ENCODE measurements at regions not wholly inside any gene's neighbourhood (a gene's known extent, or its start where the extent isn't known, plus 50 kb on each side); places are given as distances from the start of the nearest gene placed in this dataset.

GRCh38 chr9:88746743-88747398 is 211.9 kb downstream of the NXNL2 start:
- Histone ChIP-seq H3K27me3 (ENCODE audit: control insufficient read depth, insufficient read depth, low read length) (no peaks in the 10 kb centered on the region), H3K36me3 (ENCODE audit: control insufficient read depth, insufficient read depth, low read length) (no peaks in the 10 kb centered on the region), H3K4me3 (ENCODE audit: low read depth, low read length) (no peak overlapping the region)
- ChIA-PET POLR2A (interaction anchor here (0.6 kb wide), 1 partner anchor 25 kb away, joined by 4 read pairs; no protein-coding TSS in a partner anchor), CTCF (interaction anchor here (0.6 to 1.4 kb wide), 4 partner anchors 17 to 236 kb away, joined by 3 to 4 read pairs (median 3); no protein-coding TSS in a partner anchor)
- DNase-seq (ENCODE audit: low read depth) = no peak
- TF ChIP-seq CTCF (IDR thresholded peaks at IDR 0.05; ENCODE audit: insufficient read depth, low read depth, low read length) = no peak

- H3K4me3 ChIP-seq (ENCODE audit: low read depth, low read length) = no peak overlapping the region
- ChIA-PET POLR2A (no interaction called here), CTCF (interaction anchor here (0.8 to 1.6 kb wide), 4 partner anchors 15 to 253 kb away, joined by 3 to 4 read pairs (median 4); no protein-coding TSS in a partner anchor)
- TF ChIP-seq CTCF (IDR thresholded peaks at IDR 0.05; ENCODE audit: insufficient read depth, low read depth, low read length) = no peak
- H3K36me3 ChIP-seq (ENCODE audit: control insufficient read depth, insufficient read depth, low read length) = no peaks in the 10 kb centered on the region
- peak; percentile 84 for DNase-seq (ENCODE audit: low read depth)
- no peaks in the 10 kb centered on the region for H3K27me3 ChIP-seq (ENCODE audit: control insufficient read depth, insufficient read depth, low read length)
Observed at GRCh38 chr9:88747768-88748167, 212.8 kb downstream of the NXNL2 start.

GRCh38 chr9:88748566-88749261 is 213.7 kb downstream of the NXNL2 start:
- Histone ChIP-seq H3K27me3 (ENCODE audit: control insufficient read depth, insufficient read depth, low read length) (no peaks in the 10 kb centered on the region), H3K36me3 (ENCODE audit: control insufficient read depth, insufficient read depth, low read length) (no peaks in the 10 kb centered on the region), H3K4me3 (ENCODE audit: low read depth, low read length) (no peak overlapping the region)
- CTCF ChIA-PET = interaction anchor here (0.9 to 1.6 kb wide), 2 partner anchors 14 to 252 kb away, joined by 4 read pairs; no protein-coding TSS in a partner anchor
- POLR2A ChIA-PET = no interaction called here
- no peak for TF ChIP-seq CTCF (IDR thresholded peaks at IDR 0.05; ENCODE audit: insufficient read depth, low read depth, low read length)
- DNase-seq (ENCODE audit: low read depth) = no peak

GRCh38 chr9:88749420-88749819 is 214.4 kb downstream of the NXNL2 start:
- TF ChIP-seq CTCF (IDR thresholded peaks at IDR 0.05; ENCODE audit: insufficient read depth, low read depth, low read length) = no peak
- H3K27me3 ChIP-seq (ENCODE audit: control insufficient read depth, insufficient read depth, low read length) = no peaks in the 10 kb centered on the region
- POLR2A ChIA-PET = no interaction called here
- CTCF ChIA-PET = no interaction called here
- no peak overlapping the region for H3K4me3 ChIP-seq (ENCODE audit: low read depth, low read length)
- H3K36me3 ChIP-seq (ENCODE audit: control insufficient read depth, insufficient read depth, low read length) = no peaks in the 10 kb centered on the region
- peak; percentile 59 for DNase-seq (ENCODE audit: low read depth)

GRCh38 chr9:88750832-88751360 is 215.9 kb downstream of the NXNL2 start:
- no peak for DNase-seq (ENCODE audit: low read depth)
- no peaks in the 10 kb centered on the region for H3K27me3 ChIP-seq (ENCODE audit: control insufficient read depth, insufficient read depth, low read length)
- no peak overlapping the region for H3K4me3 ChIP-seq (ENCODE audit: low read depth, low read length)
- TF ChIP-seq CTCF (IDR thresholded peaks at IDR 0.05; ENCODE audit: insufficient read depth, low read depth, low read length) = no peak
- ChIA-PET CTCF (no interaction called here), POLR2A (no interaction called here)
- H3K36me3 ChIP-seq (ENCODE audit: control insufficient read depth, insufficient read depth, low read length) = no peaks in the 10 kb centered on the region

Data from BJ (cell line).